GM19328 (cell line): ENCODE measurements at regions not wholly inside any gene's neighbourhood (a gene's known extent, or its start where the extent isn't known, plus 50 kb on each side); places are given as distances from the start of the nearest gene placed in this dataset.

Experiments used
- ATAC-seq: cut with Tn5 transposase; IDR thresholded peaks from one replicate; pipeline ENCODE4 v1.9.1; 2021; ENCODE audit warnings: mild to moderate bottlenecking, moderate library complexity; ENCODE audit not compliant: unreplicated experiment

- ATAC-seq = no peak
These were observed 51.1 kb upstream of the NHSL1 start for GRCh38 chr6:138550346-138550767.

- no peak for ATAC-seq
These were observed 54.9 kb upstream of the NHSL1 start for GRCh38 chr6:138554146-138554545.

DNA sequence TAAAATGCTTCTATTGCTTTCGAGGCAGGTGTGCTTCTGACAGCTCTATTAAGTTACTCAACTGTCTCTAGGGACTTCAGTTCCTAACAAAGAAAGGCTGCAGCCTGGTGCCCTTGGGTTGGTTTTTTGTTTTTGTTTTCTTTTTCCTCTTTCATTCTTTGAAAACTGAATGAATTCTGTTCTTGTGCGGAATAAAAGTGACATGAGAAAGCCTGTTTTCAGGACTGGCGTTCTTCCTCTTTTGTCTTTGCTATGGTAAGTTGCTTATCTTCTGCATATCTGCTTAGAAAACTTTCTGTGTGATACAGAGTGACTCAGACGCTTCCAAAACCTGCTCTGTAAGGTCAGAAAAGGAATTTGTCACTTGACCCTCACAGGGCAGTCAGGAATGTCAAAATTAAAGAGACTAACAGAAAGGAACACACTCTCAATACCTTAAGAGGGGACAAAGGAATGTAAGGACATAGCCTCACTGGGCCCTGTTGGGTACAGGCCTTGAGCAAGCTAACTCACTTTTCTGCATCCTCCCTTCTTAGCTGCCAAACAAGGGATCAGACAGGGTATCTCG lies 56.2 kb upstream of the NHSL1 start:
- no peak for ATAC-seq

DNA sequence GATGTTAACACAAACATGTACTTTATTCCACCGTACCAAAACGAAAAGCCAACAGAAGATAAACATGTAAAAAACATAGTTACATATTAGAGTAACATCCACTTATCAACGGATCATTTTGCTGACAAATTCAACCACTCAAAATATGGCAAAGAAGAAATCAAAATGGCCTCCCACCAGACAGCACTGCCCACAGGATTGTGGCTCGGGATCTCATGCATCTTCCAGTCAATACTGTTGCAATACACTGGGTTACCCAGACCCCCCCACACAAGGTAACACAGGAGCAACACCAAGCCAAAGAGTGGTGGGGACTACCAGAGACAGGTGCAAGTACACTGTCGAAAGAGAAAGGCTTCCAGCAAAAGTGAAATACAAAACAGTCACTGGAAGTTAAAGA lies 57.9 kb upstream of the NHSL1 start:
- no peak for ATAC-seq

- no peak for ATAC-seq
These were observed 59.8 kb upstream of the NHSL1 start for GRCh38 chr6:138559143-138559542.

- ATAC-seq = no peak
These were observed 61.0 kb upstream of the NHSL1 start for GRCh38 chr6:138560130-138560860.

DNA sequence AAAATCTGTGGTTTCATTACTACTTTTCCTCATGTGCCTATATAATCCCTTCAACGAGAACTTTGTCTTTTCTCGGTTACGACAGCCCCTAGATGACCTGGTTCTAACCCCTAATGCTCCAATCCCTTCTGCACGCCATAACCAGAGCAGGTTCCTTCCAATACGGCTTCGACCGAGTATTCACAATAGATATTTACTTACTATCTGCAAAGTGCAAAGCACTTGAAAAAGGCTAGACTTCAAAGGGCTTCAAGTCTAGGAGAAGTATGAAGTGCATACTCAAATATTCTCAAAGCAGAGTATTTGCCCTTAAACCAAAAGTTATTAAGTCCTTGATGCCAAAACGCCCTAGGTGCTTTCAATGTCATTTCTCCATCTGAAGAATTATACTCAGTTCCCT lies 63.4 kb upstream of the NHSL1 start:
- no peak for ATAC-seq

GRCh38 chr6:138563231-138563630 lies 63.9 kb upstream of the NHSL1 start:
- no peak for ATAC-seq

DNA sequence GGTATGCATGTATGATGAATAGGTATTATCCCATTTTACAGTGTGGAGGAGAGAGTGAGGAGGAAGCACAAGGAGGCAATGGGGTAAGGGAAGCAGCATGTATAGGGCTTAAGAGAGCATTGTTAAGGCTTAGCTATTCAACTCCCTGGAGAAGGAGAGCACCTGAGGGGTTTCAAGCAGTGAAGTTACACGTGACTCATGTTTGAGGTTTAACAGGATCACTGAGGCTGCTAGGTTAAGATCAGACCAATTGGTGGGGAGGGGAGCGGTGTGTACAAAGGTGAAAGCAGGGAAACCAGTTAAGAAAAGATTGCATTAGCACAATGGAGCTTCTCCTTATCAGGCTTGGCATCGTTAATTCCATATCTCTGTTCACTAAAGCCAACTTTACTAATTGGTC lies 64.4 kb upstream of the NHSL1 start:
- ATAC-seq = no peak

DNA sequence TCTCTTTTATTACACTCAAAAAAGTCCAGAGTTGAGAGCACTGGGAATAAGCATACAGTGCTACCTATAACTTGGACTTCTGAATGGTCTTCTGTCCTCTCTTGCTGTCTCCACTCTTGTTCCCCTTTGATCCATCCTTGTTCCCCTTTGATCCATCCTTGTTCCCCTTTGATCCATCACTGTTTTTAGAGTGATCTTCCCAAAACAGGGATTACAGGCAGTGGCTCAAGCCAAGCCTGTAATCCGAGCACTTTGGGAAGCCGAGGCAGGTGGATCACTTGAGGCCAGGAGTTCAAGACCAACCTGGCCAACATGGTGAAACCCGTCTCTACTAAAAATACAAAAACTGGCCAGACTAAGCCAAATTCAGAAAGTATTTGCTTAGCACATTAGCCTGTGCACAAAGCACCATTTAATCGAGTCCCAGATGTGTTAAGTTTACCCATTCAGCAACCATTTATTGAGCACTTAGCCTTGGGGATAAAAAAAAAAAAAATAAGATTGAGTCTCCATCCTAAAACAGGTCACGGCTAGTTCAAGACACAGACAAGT lies 65.0 kb upstream of the NHSL1 start:
- ATAC-seq = no peak

DNA sequence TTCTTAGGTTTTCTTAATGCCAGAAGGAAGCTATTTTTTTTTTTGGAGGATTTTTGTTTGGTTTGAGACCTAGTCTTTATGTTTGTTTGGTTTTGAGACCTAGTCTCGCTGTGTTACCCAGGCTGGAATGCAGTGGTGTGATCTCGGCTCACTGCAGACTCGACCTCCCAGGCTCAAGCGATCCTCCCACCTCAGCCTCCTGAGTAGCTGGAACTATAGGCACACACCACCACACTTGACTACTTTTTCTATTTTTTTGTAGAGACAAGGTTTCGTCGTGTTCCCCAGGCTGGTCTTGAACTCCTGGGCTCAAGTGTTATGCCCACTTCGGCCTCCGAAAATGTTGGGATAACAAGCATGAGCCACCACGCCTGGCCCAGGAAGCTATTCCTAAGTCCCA lies 67.8 kb upstream of the NHSL1 start:
- ATAC-seq = no peak

DNA sequence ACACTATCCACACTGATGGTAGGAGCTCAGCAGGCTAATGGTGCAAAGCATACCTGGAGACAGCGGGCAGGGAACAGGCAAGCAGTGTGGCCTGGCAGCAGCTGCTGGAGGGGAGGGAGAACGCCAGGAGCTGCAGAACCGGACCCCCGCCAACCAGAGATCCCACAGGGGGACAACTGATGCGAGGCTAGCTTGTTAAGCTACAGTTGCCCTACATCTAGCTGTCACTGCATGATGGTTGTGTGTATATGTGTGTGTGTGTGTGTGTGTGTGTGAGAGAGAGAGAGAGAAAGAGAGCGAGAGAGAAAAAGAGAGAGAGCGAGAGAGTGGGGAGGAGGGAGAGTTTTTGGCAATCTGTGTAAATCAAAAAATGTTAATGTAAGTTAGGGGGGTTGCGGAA lies 69.7 kb upstream of the NHSL1 start:
- no peak for ATAC-seq

- no peak for ATAC-seq
These were observed 70.3 kb upstream of the NHSL1 start for GRCh38 chr6:138569554-138569953.

- no peak for ATAC-seq
These were observed 70.9 kb upstream of the NHSL1 start for GRCh38 chr6:138569970-138570724.

DNA sequence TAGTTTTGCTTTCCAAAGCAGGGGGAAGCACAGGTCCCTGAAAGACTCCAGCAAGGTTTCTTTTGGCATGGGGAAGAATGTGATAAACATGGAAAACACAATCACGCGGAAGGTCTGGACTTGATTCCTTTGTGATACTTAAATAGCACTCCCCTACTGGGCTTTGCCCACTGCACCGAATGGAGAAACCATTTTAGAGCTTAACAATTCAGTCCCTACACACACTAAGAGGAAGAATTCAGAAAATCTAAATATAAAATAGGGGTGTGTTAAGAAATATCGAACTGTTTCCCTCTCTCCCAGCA lies 71.4 kb upstream of the NHSL1 start:
- ATAC-seq = no peak

- no peak for ATAC-seq
These were observed 71.9 kb upstream of the NHSL1 start for GRCh38 chr6:138571181-138571580.

DNA sequence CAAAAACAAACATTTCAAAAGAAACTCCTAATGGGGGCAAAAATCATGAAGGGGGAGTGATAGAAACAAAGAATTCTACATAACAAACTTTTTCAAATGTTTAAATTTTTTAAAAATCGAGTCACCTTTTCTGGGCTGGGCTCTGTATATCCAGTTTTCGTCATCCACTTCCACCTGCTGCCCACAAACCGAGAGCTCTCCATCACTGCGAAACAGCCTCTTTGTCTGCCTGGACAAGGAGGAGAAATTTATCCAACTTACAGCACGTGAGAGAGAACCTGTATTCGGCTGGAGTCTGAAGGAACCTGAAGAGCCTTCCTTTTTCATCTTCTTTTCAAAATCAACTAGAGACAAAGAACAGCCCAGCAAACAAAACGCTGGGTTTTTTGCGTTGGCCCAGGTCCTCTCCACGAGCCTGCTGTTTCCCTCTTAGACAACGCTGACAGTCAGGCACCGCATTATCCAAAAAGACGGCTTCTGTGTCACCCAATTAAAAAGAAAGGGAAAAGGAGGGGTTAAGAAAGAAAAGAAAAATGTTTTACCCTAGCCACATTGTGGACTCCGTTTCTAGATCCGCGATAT lies 72.4 kb upstream of the NHSL1 start:
- no peak for ATAC-seq

- no peak for ATAC-seq
These were observed 73.0 kb upstream of the NHSL1 start for GRCh38 chr6:138572167-138572875.

GRCh38 chr6:138572885-138573284 lies 73.6 kb upstream of the NHSL1 start:
- no peak for ATAC-seq

GRCh38 chr6:138575257-138575656 lies 76.0 kb upstream of the NHSL1 start:
- ATAC-seq = no peak

- no peak for ATAC-seq
These were observed 77.0 kb upstream of the NHSL1 start for GRCh38 chr6:138576313-138576712.
